ENCODE measurements at regions not wholly inside any gene's neighbourhood (a gene's known extent, or its start where the extent isn't known, plus 50 kb on each side); places are given as distances from the start of the nearest gene placed in this dataset.
A peak's percentile ranks its signal among the peaks of the same experiment; 100 is the strongest.

- TF ChIP-seq CTCF (IDR thresholded peaks at IDR 0.05), result no peak
- no peak for TF ChIP-seq POLR2A (IDR thresholded peaks at IDR 0.05)
- Histone ChIP-seq H3K4me3 (no peak overlapping the region), H3K27me3 (no peaks in the 10 kb centered on the region), H3K4me1 (no peaks in the 10 kb centered on the region), H3K27ac (no peak overlapping the region), H3K36me3 (no peaks in the 10 kb centered on the region), H3K9me3 (no peaks in the 10 kb centered on the region)
- intact Hi-C loops (cut with DNase I; ENCODE audit: low total_unique reads), result no loop called here
- DNase-seq, result no peak
Observed at GRCh38 chr16:64459402-64459801, 662.5 kb downstream of the CDH11 start.

- H3K36me3 ChIP-seq, result no peaks in the 10 kb centered on the region
- H3K9me3 ChIP-seq, result no peaks in the 10 kb centered on the region
- H3K4me1 ChIP-seq, result no peaks in the 10 kb centered on the region
- H3K27me3 ChIP-seq, result no peaks in the 10 kb centered on the region
- H3K27ac ChIP-seq, result no peak overlapping the region
- no peak overlapping the region for H3K4me3 ChIP-seq
- intact Hi-C loops (cut with DNase I; ENCODE audit: low total_unique reads), result no loop called here
- TF ChIP-seq CTCF (IDR thresholded peaks at IDR 0.05), result peak in 1 of 4 experiments; percentile 14
- no peak for TF ChIP-seq POLR2A (IDR thresholded peaks at IDR 0.05)
- DNase-seq, result no peak
Observed at GRCh38 chr16:64455275-64455674, 666.6 kb downstream of the CDH11 start.

- Histone ChIP-seq H3K4me3 (no peak overlapping the region), H3K27me3 (no peaks in the 10 kb centered on the region), H3K4me1 (no peaks in the 10 kb centered on the region), H3K9me3 (no peaks in the 10 kb centered on the region), H3K36me3 (no peaks in the 10 kb centered on the region), H3K27ac (no peak overlapping the region)
- TF ChIP-seq POLR2A (IDR thresholded peaks at IDR 0.05) (no peak), CTCF (IDR thresholded peaks at IDR 0.05) (no peak)
- DNase-seq, result no peak
- intact Hi-C loops (cut with DNase I; ENCODE audit: low total_unique reads), result no loop called here
Observed at GRCh38 chr16:64453646-64454045, 668.2 kb downstream of the CDH11 start.

GRCh38 chr16:64452446-64452845, 669.4 kb downstream of the CDH11 start:
- H3K4me1 ChIP-seq, result no peaks in the 10 kb centered on the region
- intact Hi-C loops (cut with DNase I; ENCODE audit: low total_unique reads), result no loop called here
- no peaks in the 10 kb centered on the region for H3K9me3 ChIP-seq
- H3K36me3 ChIP-seq, result no peaks in the 10 kb centered on the region
- H3K27me3 ChIP-seq, result no peaks in the 10 kb centered on the region
- H3K27ac ChIP-seq, result no peak overlapping the region
- DNase-seq, result no peak
- no peak overlapping the region for H3K4me3 ChIP-seq
- TF ChIP-seq CTCF (IDR thresholded peaks at IDR 0.05) (no peak), POLR2A (IDR thresholded peaks at IDR 0.05) (no peak)

GRCh38 chr16:64450177-64450576, 671.7 kb downstream of the CDH11 start:
- H3K36me3 ChIP-seq, result no peaks in the 10 kb centered on the region
- no peak overlapping the region for H3K27ac ChIP-seq
- intact Hi-C loops (cut with DNase I; ENCODE audit: low total_unique reads), result no loop called here
- no peaks in the 10 kb centered on the region for H3K9me3 ChIP-seq
- H3K27me3 ChIP-seq, result no peaks in the 10 kb centered on the region
- TF ChIP-seq POLR2A (IDR thresholded peaks at IDR 0.05) (no peak), CTCF (IDR thresholded peaks at IDR 0.05) (no peak)
- H3K4me1 ChIP-seq, result no peaks in the 10 kb centered on the region
- no peak overlapping the region for H3K4me3 ChIP-seq
- no peak for DNase-seq

Data from uterus (tissue), 3 donors.